HCT116 (cell line): ENCODE measurements at regions not wholly inside any gene's neighbourhood (a gene's known extent, or its start where the extent isn't known, plus 50 kb on each side); places are given as distances from the start of the nearest gene placed in this dataset.

ENCODE experiments used
- ATAC-seq: fragments of 200-7000 bp; cut with Tn5 transposase; 2 replicates; pipeline ENCODE4 v1.9.1; 2020; ENCODE audit warnings: mild to moderate bottlenecking, moderate library complexity
- BruUV-seq: library from RNA; stranded (reverse); fragments of 400-500 nt; replicated peaks from 2 replicates; lab custom pipeline; 2021; lab: Mats Ljungman, UMichigan
- CTCF ChIA-PET: fragments of 300-600 bp; sonication (Branson Sonifier 250); formaldehyde crosslinking; loops from one replicate; lab custom pipeline; 2021; ENCODE audit warnings: antibody characterized with exemption; lab: Charles Lee
- POLR2A ChIA-PET: fragments of 300-600, 350-600 bp; sonication (Branson Sonifier 250); formaldehyde crosslinking; loops from one replicate; lab custom pipeline; 2021; ENCODE audit warnings: antibody characterized with exemption; lab: Charles Lee
- RAD21 ChIA-PET, 2 experiments: fragments of 300-600 bp; sonication (Branson Sonifier 250); formaldehyde crosslinking; loops; one replicate each; lab custom pipeline; 2023; ENCODE audit warnings: low total read pairs in 2 of 2; ENCODE audit not compliant: uncharacterized antibody in 2 of 2, unreplicated experiment in 2 of 2, low non-redundant PET in 1 of 2; lab: Charles Lee
- DNase-seq: peaks from one replicate; pipeline ENCODE4 v3.0.0-alpha.2; 2010; ENCODE audit warnings: low read depth, low spot score
- H2AFZ ChIP-seq: fragments of 200-600 bp; shearing (Covaris generic), sonication (generic); 2 replicates; pipeline ENCODE4 v1.6.1; 2017; ENCODE audit warnings: low read depth, mixed run types, mixed read lengths, antibody characterized with exemption, low read length; ENCODE audit not compliant: poor library complexity, severe bottlenecking
- H3K27ac ChIP-seq: 2 replicates; pipeline ENCODE4 v1.5.1; 2012; ENCODE audit warnings: low read depth, low read length
- H3K27me3 ChIP-seq: fragments of 200-600 bp; sonication (generic); 2 replicates; pipeline ENCODE4 v1.6.1; 2016; ENCODE audit warnings: mixed run types, low read length, mixed read lengths; ENCODE audit not compliant: insufficient read depth
- H3K36me3 ChIP-seq, 2 experiments: fragments of 200-500 bp in 1 of 2; fragments of 200-600 bp in 1 of 2; sonication (Bioruptor generic) in 1 of 2; sonication (generic) in 1 of 2; 2 replicates each; pipeline versions ENCODE4 v1.5.1 to v1.6.1; 2014 to 2016; ENCODE audit warnings: low read length in 2 of 2, inconsistent platforms in 1 of 2, mixed read lengths in 1 of 2, mixed run types in 1 of 2; ENCODE audit not compliant: insufficient read depth in 2 of 2, control insufficient read depth in 1 of 2
- H3K4me1 ChIP-seq, 2 experiments: fragments of 200-600 bp in 1 of 2; sonication (generic) in 1 of 2; 2 replicates each; pipeline versions ENCODE4 v1.5.1 to v1.6.1; 2012 to 2017; ENCODE audit warnings: low read length in 2 of 2, inconsistent platforms in 1 of 2, mild to moderate bottlenecking in 1 of 2, mixed read lengths in 1 of 2, mixed run types in 1 of 2, moderate library complexity in 1 of 2; ENCODE audit not compliant: insufficient read depth in 2 of 2, control insufficient read depth in 1 of 2
- H3K4me2 ChIP-seq: fragments of 200-600 bp; sonication (generic); 2 replicates; pipeline ENCODE4 v1.6.1; 2017; ENCODE audit warnings: mixed run types, low read length, mixed read lengths
- H3K4me3 ChIP-seq, 2 experiments: fragments of 200-600 bp in 1 of 2; sonication (generic) in 1 of 2; replicated peaks in 1 of 2; 2 replicates each; pipeline ENCODE4 v1.5.1; 2011 to 2016; ENCODE audit warnings: low read length in 2 of 2, control low read depth in 1 of 2, low read depth in 1 of 2, mild to moderate bottlenecking in 1 of 2, mixed read lengths in 1 of 2, mixed run types in 1 of 2
- H3K79me2 ChIP-seq: fragments of 200-600 bp; sonication (generic); 2 replicates; pipeline ENCODE4 v1.6.1; 2017; ENCODE audit warnings: mild to moderate bottlenecking, mixed run types, low read length, moderate library complexity, mixed read lengths; ENCODE audit not compliant: insufficient read depth
- H3K9ac ChIP-seq: fragments of 200-600 bp; sonication (generic); 2 replicates; pipeline ENCODE4 v1.6.1; 2016; ENCODE audit warnings: low read length, mixed read lengths
- H3K9me2 ChIP-seq: fragments of 200-600 bp; sonication (generic), shearing (Covaris generic); 2 replicates; pipeline ENCODE4 v1.6.1; 2017; ENCODE audit warnings: mixed run types, mild to moderate bottlenecking, moderate library complexity; ENCODE audit not compliant: insufficient read depth
- H3K9me3 ChIP-seq, 2 experiments: fragments of 200-500 bp in 1 of 2; fragments of 200-600 bp in 1 of 2; sonication (Bioruptor generic) in 1 of 2; sonication (generic) in 1 of 2; 2 replicates each; pipeline ENCODE4 v1.6.1; 2014 to 2017; ENCODE audit warnings: low read length in 2 of 2, mixed read lengths in 2 of 2, inconsistent platforms in 1 of 2, low read depth in 1 of 2, mild to moderate bottlenecking in 1 of 2, mixed run types in 1 of 2, moderate library complexity in 1 of 2; ENCODE audit not compliant: control insufficient read depth in 1 of 2, insufficient read depth in 1 of 2
- H4K20me1 ChIP-seq: fragments of 200-600 bp; sonication (generic), shearing (Covaris generic); 2 replicates; pipeline ENCODE4 v1.6.1; 2017; ENCODE audit warnings: mixed run types, mild to moderate bottlenecking, moderate library complexity; ENCODE audit not compliant: insufficient read depth
- ATF3 ChIP-seq: IDR thresholded peaks from 2 replicates; pipeline ENCODE4 v1.6.1; 2012
- CBX3 ChIP-seq: IDR thresholded peaks from 2 replicates; pipeline ENCODE4 v1.6.1; 2012; ENCODE audit warnings: low read depth
- CTCF ChIP-seq, 3 experiments: fragments of 200-600 bp in 1 of 3; sonication (generic) in 1 of 3; IDR thresholded peaks in 2 of 3; conservative IDR thresholded peaks in 1 of 3; 2 replicates each; pipeline ENCODE4 v1.5.1; 2012 to 2017; ENCODE audit warnings: low read depth in 2 of 3, low read length in 2 of 3, antibody characterized with exemption in 1 of 3, borderline replicate concordance in 1 of 3, control low read depth in 1 of 3, mild to moderate bottlenecking in 1 of 3, mixed read lengths in 1 of 3, mixed run types in 1 of 3, moderate library complexity in 1 of 3; ENCODE audit not compliant: insufficient read depth in 1 of 3
- EGR1 ChIP-seq: IDR thresholded peaks from 2 replicates; pipeline ENCODE4 v1.6.1; 2012; ENCODE audit warnings: low read depth
- ELF1 ChIP-seq: IDR thresholded peaks from 2 replicates; pipeline ENCODE4 v1.6.1; 2012; ENCODE audit warnings: low read depth, borderline replicate concordance
- EZH2 ChIP-seq: fragments of 200-600 bp; sonication (generic); IDR thresholded peaks from 2 replicates; pipeline ENCODE4 v1.6.1; 2017; ENCODE audit warnings: antibody characterized with exemption, mixed run types
- JUND ChIP-seq: IDR thresholded peaks from 2 replicates; pipeline ENCODE4 v1.6.1; 2012
- MAX ChIP-seq: IDR thresholded peaks from 2 replicates; pipeline ENCODE4 v1.6.1; 2012
- POLR2A ChIP-seq: IDR thresholded peaks from 2 replicates; pipeline ENCODE4 v1.7.0; 2011; ENCODE audit warnings: borderline replicate concordance; ENCODE audit not compliant: insufficient read depth, insufficient read length; ENCODE audit errors: extremely low read depth
- POLR2AphosphoS5 ChIP-seq: IDR thresholded peaks from 2 replicates; pipeline ENCODE4 v1.6.1; 2011; ENCODE audit warnings: mild to moderate bottlenecking, low read depth, low read length, moderate library complexity
- SIN3A ChIP-seq: IDR thresholded peaks from 2 replicates; pipeline ENCODE4 v1.6.1; 2012; ENCODE audit warnings: low read depth
- SP1 ChIP-seq: IDR thresholded peaks from 2 replicates; pipeline ENCODE4 v1.6.1; 2012; ENCODE audit warnings: low read depth
- SRF ChIP-seq: IDR thresholded peaks from 2 replicates; pipeline ENCODE4 v1.6.1; 2012; ENCODE audit warnings: low read depth
- YY1 ChIP-seq: IDR thresholded peaks from 2 replicates; pipeline ENCODE4 v1.6.1; 2011; ENCODE audit warnings: low read length, low read depth, moderate library complexity, mild to moderate bottlenecking; ENCODE audit not compliant: insufficient replicate concordance; ENCODE audit errors: extremely low read depth
- ZBTB33 ChIP-seq: IDR thresholded peaks from 2 replicates; pipeline ENCODE4 v1.6.1; 2011; ENCODE audit warnings: mild to moderate bottlenecking, low read length, moderate library complexity; ENCODE audit not compliant: insufficient replicate concordance; ENCODE audit errors: extremely low read depth
- ZFX ChIP-seq: fragments of 450-650 bp; IDR thresholded peaks from 2 replicates; pipeline ENCODE4 v1.6.1; 2017
- ZNF274 ChIP-seq: fragments of 200-500 bp; sonication (Bioruptor generic); IDR thresholded peaks from 2 replicates; pipeline ENCODE4 v1.6.1; 2014; ENCODE audit warnings: mild to moderate bottlenecking, low read depth, low read length, inconsistent platforms
- intact Hi-C: fragments of 100-400 bp; cut with micrococcal nuclease; formaldehyde crosslinking; loops from 2 replicates; pipeline ENCODE4 v1.10.0; 2022

GRCh38 chr15:29369261-29369660 is 99.6 kb upstream of the NSMCE3 start:
- ChIA-PET CTCF (no interaction called here), RAD21 (no interaction called here), POLR2A (no interaction called here)
- peaks cover 8 to 17% of the 10 kb centered on the region in 2 experiments; a peak in 3 of 4 replicates for H3K9me3 ChIP-seq
- TF ChIP-seq ELF1 = no peak
- no peak for TF ChIP-seq ZNF274
- no peak for TF ChIP-seq SRF
- TF ChIP-seq CBX3 = no peak
- TF ChIP-seq ATF3 = no peak
- no peak for TF ChIP-seq JUND
- TF ChIP-seq EZH2 = no peak
- no peak for TF ChIP-seq YY1
- no peak for TF ChIP-seq MAX
- no peak for TF ChIP-seq POLR2A
- TF ChIP-seq EGR1 = no peak
- TF ChIP-seq ZFX = no peak
- no peak for TF ChIP-seq CTCF (IDR thresholded peaks at IDR 0.05 in 2 of 3, conservative IDR thresholded peaks at IDR 0.05 in 1 of 3; ENCODE audit: borderline replicate concordance in 1 of 3, insufficient read depth in 1 of 3, low read depth in 2 of 3, low read length in 2 of 3)
- no peak for TF ChIP-seq SP1
- TF ChIP-seq POLR2AphosphoS5 = no peak
- no peak for TF ChIP-seq SIN3A
- no peak for TF ChIP-seq ZBTB33
- no peak overlapping the region for H3K4me2 ChIP-seq
- intact Hi-C loops = no loop called here
- H2AFZ ChIP-seq = no peak overlapping the region
- H3K36me3 ChIP-seq = no peaks in the 10 kb centered on the region
- no peak overlapping the region for H3K27ac ChIP-seq
- H3K79me2 ChIP-seq = no peaks in the 10 kb centered on the region
- no peak overlapping the region for H3K9ac ChIP-seq
- DNase-seq = no peak
- H3K9me2 ChIP-seq = no peaks in the 10 kb centered on the region
- no peak for ATAC-seq
- H3K4me1 ChIP-seq = no peaks in the 10 kb centered on the region
- BruUV-seq = no TSS peak
- H4K20me1 ChIP-seq = no peaks in the 10 kb centered on the region; the same call in 1 of the 2 replicates
- peaks cover 14% of the 10 kb centered on the region for H3K27me3 ChIP-seq
- no peak overlapping the region for H3K4me3 ChIP-seq
